Neural cell (in vitro differentiated cells): ENCODE measurements at regions not wholly inside any gene's neighbourhood (a gene's known extent, or its start where the extent isn't known, plus 50 kb on each side); places are given as distances from the start of the nearest gene placed in this dataset.

ENCODE experiments used
- CTCF ChIP-seq: fragments of 450-650 bp; IDR thresholded peaks from 2 replicates; pipeline ENCODE4 v1.5.1; 2014; ENCODE audit warnings: antibody characterized with exemption, mild to moderate bottlenecking, moderate library complexity; ENCODE audit not compliant: poor library complexity, severe bottlenecking
- EP300 ChIP-seq: fragments of 450-650 bp; conservative IDR thresholded peaks from 2 replicates; pipeline ENCODE4 v1.6.1; 2014; ENCODE audit warnings: antibody characterized with exemption, mild to moderate bottlenecking, moderate library complexity; ENCODE audit not compliant: poor library complexity, severe bottlenecking
- EZH2 ChIP-seq: fragments of 200-600, 300-800 bp; shearing (Covaris generic), sonication (generic); IDR thresholded peaks from 2 replicates; pipeline ENCODE4 v1.6.1; 2014; ENCODE audit warnings: antibody characterized with exemption, low read length, borderline replicate concordance, mild to moderate bottlenecking; ENCODE audit not compliant: insufficient read depth, poor library complexity, severe bottlenecking
- POLR2AphosphoS5 ChIP-seq: IDR thresholded peaks from 2 replicates; pipeline ENCODE4 v1.6.1; 2012
- RAD21 ChIP-seq: fragments of 450-650 bp; conservative IDR thresholded peaks from 2 replicates; pipeline ENCODE4 v1.6.1; 2014; ENCODE audit warnings: antibody characterized with exemption, mild to moderate bottlenecking, moderate library complexity
- SMC3 ChIP-seq: fragments of 450-650 bp; conservative IDR thresholded peaks from 2 replicates; pipeline ENCODE4 v1.6.1; 2014; ENCODE audit warnings: antibody characterized with exemption, mild to moderate bottlenecking, moderate library complexity; ENCODE audit not compliant: poor library complexity
- TAF1 ChIP-seq: IDR thresholded peaks from 2 replicates; pipeline ENCODE4 v1.6.1; 2012; ENCODE audit warnings: low read depth

GRCh38 chr2:4219571-4219970 lies 516.2 kb downstream of the DCDC2C start:
- TF ChIP-seq CTCF = no peak
- TF ChIP-seq EP300 = no peak
- no peak for TF ChIP-seq POLR2AphosphoS5
- TF ChIP-seq EZH2 = no peak
- TF ChIP-seq TAF1 = no peak
- no peak for TF ChIP-seq SMC3
- TF ChIP-seq RAD21 = no peak
